ENCODE measurements at regions not wholly inside any gene's neighbourhood (a gene's known extent, or its start where the extent isn't known, plus 50 kb on each side); places are given as distances from the start of the nearest gene placed in this dataset.

- no peak for TF ChIP-seq CTCF (conservative IDR thresholded peaks at IDR 0.05; ENCODE audit: low read length)
- TF ChIP-seq EZH2phosphoT487 (IDR thresholded peaks at IDR 0.05; ENCODE audit: borderline replicate concordance) = no peak
Measured at GRCh38 chr6:164178679-164179332, 764.3 kb downstream of the QKI start.
